ENCODE measurements at regions not wholly inside any gene's neighbourhood (a gene's known extent, or its start where the extent isn't known, plus 50 kb on each side); places are given as distances from the start of the nearest gene placed in this dataset.

- Histone ChIP-seq H3K4me1 (ENCODE audit: insufficient read depth, low read length) (peaks cover 15% of the 10 kb centered on the region; the same call in 1 of the 2 replicates), H4K20me1 (ENCODE audit: control insufficient read depth, insufficient read depth, insufficient read length) (no peaks in the 10 kb centered on the region), H3K23ac (ENCODE audit: insufficient read length, low read depth, low read length) (no peak overlapping the region), H2BK12ac (ENCODE audit: insufficient read length, low read depth, low read length) (no peak overlapping the region), H3K9me3 (ENCODE audit: control insufficient read depth, low read depth, low read length) (no peaks in the 10 kb centered on the region), H3K27me3 (ENCODE audit: insufficient read depth, low read length) (no peaks in the 10 kb centered on the region), H4K8ac (replicated peaks; ENCODE audit: insufficient read length, low read depth, low read length) (no peak overlapping the region), H3K18ac (ENCODE audit: insufficient read length, low read depth, low read length) (no peak overlapping the region), H4K91ac (ENCODE audit: insufficient read length, low read depth, low read length) (no peak overlapping the region), H3K23me2 (ENCODE audit: insufficient read length, low read depth, low read length, poor library complexity, severe bottlenecking) (no peaks in the 10 kb centered on the region), H2BK20ac (ENCODE audit: low read depth, low read length, poor library complexity, severe bottlenecking) (no peak overlapping the region), H4K5ac (ENCODE audit: insufficient read length, low read depth, low read length) (no peak overlapping the region), H3K79me2 (ENCODE audit: insufficient read depth, low read length) (peaks cover 14% of the 10 kb centered on the region; the same call in 1 of the 2 replicates), H3K4me2 (ENCODE audit: insufficient read depth, insufficient read length, low read length) (no peak overlapping the region), H3K4ac (ENCODE audit: low read depth, low read length) (no peak overlapping the region), H3T11ph (ENCODE audit: low read length) (no peak overlapping the region), H2AK5ac (ENCODE audit: insufficient read length, low read length) (no peak overlapping the region), H3K14ac (ENCODE audit: insufficient read depth, low read length) (no peak overlapping the region), H2BK5ac (ENCODE audit: insufficient read length, low read length) (no peak overlapping the region), H2AFZ (ENCODE audit: low read length) (no peak overlapping the region), H3K27ac (ENCODE audit: insufficient read length, low read depth, low read length) (no peak overlapping the region), H2BK15ac (ENCODE audit: low read depth, low read length) (no peak overlapping the region), H3K9ac (ENCODE audit: extremely low read depth, insufficient read length, low read length) (no peak overlapping the region), H3K79me1 (ENCODE audit: insufficient read depth, low read depth, low read length, poor library complexity, severe bottlenecking) (peaks cover 8% of the 10 kb centered on the region), H2BK120ac (ENCODE audit: low read depth, low read length, poor library complexity, severe bottlenecking) (no peak overlapping the region), H3K56ac (ENCODE audit: insufficient read length, low read depth, low read length) (no peak overlapping the region)
- H3K27me3 Mint-ChIP-seq (ENCODE audit: low read depth): no peaks in the 10 kb centered on the region
- no peaks in the 10 kb centered on the region for H3K9me3 Mint-ChIP-seq
- WGBS (ENCODE audit: extremely low coverage, insufficient read length, low lambda C conversion rate): no CpG with 5 or more reads among the region's 3 CpGs
- peaks cover 58 to 60% of the 10 kb centered on the region in 2 experiments for H3K4me1 Mint-ChIP-seq
- no peak for TF ChIP-seq CTCF (conservative IDR thresholded peaks at IDR 0.05)
- H3K36me3 Mint-ChIP-seq (ENCODE audit: insufficient read depth in 1 of 3, low read depth in 3 of 3): peaks cover 0 to 3% (median 0%) of the 10 kb centered on the region in 3 experiments; a peak in 2 of 7 replicates
- DNase-seq: no peak
- no peak overlapping the region for H3K27ac Mint-ChIP-seq
- H3K4me3 Mint-ChIP-seq: no peak overlapping the region
These were observed 154.9 kb upstream of the BEND6 start for GRCh38 chr6:56799989-56800388.
